Tibial nerve (tissue), 4 donors: ENCODE measurements at regions not wholly inside any gene's neighbourhood (a gene's known extent, or its start where the extent isn't known, plus 50 kb on each side); places are given as distances from the start of the nearest gene placed in this dataset.

Source experiments
- DNase-seq, 2 donors: peaks; one replicate each; pipeline ENCODE4 v3.0.0-alpha.2; 2019; ENCODE audit warnings: low spot score in 2 of 2
- H3K27ac ChIP-seq, 4 donors: fragments of 200-600 bp; sonication (generic) in 3 of 4; one replicate each; pipeline ENCODE4 v1.5.1; 2017 to 2019; ENCODE audit warnings: mild to moderate bottlenecking in 1 of 4
- H3K27me3 ChIP-seq, 2 donors: fragments of 200-600 bp; sonication (generic) in 1 of 2; one replicate each; pipeline versions ENCODE4 v1.5.1 to v1.6.0; 2017 to 2019
- H3K36me3 ChIP-seq, 3 donors: fragments of 200-600 bp; sonication (generic); one replicate each; pipeline ENCODE4 v1.5.1; 2018 to 2019
- H3K4me1 ChIP-seq, 4 donors: fragments of 200-600 bp; sonication (generic) in 3 of 4; one replicate each; pipeline ENCODE4 v1.5.1; 2017 to 2019
- H3K4me3 ChIP-seq, 4 donors: fragments of 200-600 bp; sonication (generic) in 3 of 4; one replicate each; pipeline ENCODE4 v1.5.1; 2017 to 2019; ENCODE audit warnings: mild to moderate bottlenecking in 1 of 4, moderate library complexity in 1 of 4
- H3K9me3 ChIP-seq, 4 donors: fragments of 200-600 bp; sonication (generic) in 3 of 4; one replicate each; pipeline ENCODE4 v1.5.1; 2017 to 2019
- CTCF ChIP-seq, 5 experiments: fragments of 200-600 bp in 3 of 5; fragments of 450-650 bp in 2 of 5; sonication (generic) in 3 of 5; IDR thresholded peaks; one replicate each; pipeline ENCODE4 v1.5.1; 2016 to 2019; ENCODE audit warnings: antibody characterized with exemption in 5 of 5, mild to moderate bottlenecking in 3 of 5, moderate library complexity in 2 of 5
- EP300 ChIP-seq, 2 donors: sonication (generic); formaldehyde crosslinking; IDR thresholded peaks; one replicate each; pipeline ENCODE4 v1.6.1; 2017; ENCODE audit warnings: antibody characterized with exemption in 2 of 2, mild to moderate bottlenecking in 1 of 2
- POLR2A ChIP-seq, 2 donors: fragments of 450-650 bp; IDR thresholded peaks; one replicate each; pipeline ENCODE4 v1.6.1; 2017; ENCODE audit warnings: antibody characterized with exemption in 2 of 2, mild to moderate bottlenecking in 2 of 2, moderate library complexity in 2 of 2
- WGBS, 2 donors: methylation state at CpG; one replicate each; pipeline ENCODE4 v1.1.5; 2018; 5-methylcytosine and 5-hydroxymethylcytosine counted together

- no peak overlapping the region for H3K27ac ChIP-seq
- no peaks in the 10 kb centered on the region for H3K36me3 ChIP-seq
- no peak for DNase-seq
- TF ChIP-seq EP300 (IDR thresholded peaks at IDR 0.05) (no peak), CTCF (IDR thresholded peaks at IDR 0.05) (no peak), POLR2A (IDR thresholded peaks at IDR 0.05) (no peak)
- H3K9me3 ChIP-seq = peaks cover 0 to 11% (median 3%) of the 10 kb centered on the region in 4 donors
- H3K4me3 ChIP-seq = no peak overlapping the region
- H3K27me3 ChIP-seq = no peaks in the 10 kb centered on the region
- 81 to 84% methylated on average over 6 of the region's 6 CpGs for WGBS, 2 donors
- no peaks in the 10 kb centered on the region for H3K4me1 ChIP-seq
These were observed 499.7 kb downstream of the RWDD3 start for GRCh38 chr1:95733671-95734070.

- peaks cover 0 to 12% (median 3%) of the 10 kb centered on the region in 4 donors for H3K9me3 ChIP-seq
- H3K27ac ChIP-seq = no peak overlapping the region
- no peaks in the 10 kb centered on the region for H3K4me1 ChIP-seq
- DNase-seq = no peak
- no peak overlapping the region for H3K4me3 ChIP-seq
- H3K27me3 ChIP-seq = no peaks in the 10 kb centered on the region
- no peaks in the 10 kb centered on the region for H3K36me3 ChIP-seq
- no peak for TF ChIP-seq POLR2A (IDR thresholded peaks at IDR 0.05)
- no peak for TF ChIP-seq EP300 (IDR thresholded peaks at IDR 0.05)
- no peak for TF ChIP-seq CTCF (IDR thresholded peaks at IDR 0.05)
- WGBS, 2 donors = 86 to 89% methylated on average over 2 of the region's 2 CpGs
These were observed 500.6 kb downstream of the RWDD3 start for GRCh38 chr1:95734560-95734959.

GRCh38 chr1:95742591-95743089, 508.6 kb downstream of the RWDD3 start:
- peaks cover 0 to 13% (median 4%) of the 10 kb centered on the region in 4 donors for H3K9me3 ChIP-seq
- H3K27ac ChIP-seq = no peak overlapping the region
- H3K4me3 ChIP-seq = no peak overlapping the region
- no peaks in the 10 kb centered on the region for H3K27me3 ChIP-seq
- H3K36me3 ChIP-seq = no peaks in the 10 kb centered on the region
- no peak for DNase-seq
- TF ChIP-seq CTCF (IDR thresholded peaks at IDR 0.05) (no peak), EP300 (IDR thresholded peaks at IDR 0.05) (no peak), POLR2A (IDR thresholded peaks at IDR 0.05) (no peak)
- WGBS, 2 donors = 30% methylated on average over 3 of the region's 3 CpGs; no CpG with 5 or more reads in 1 of the 2 donors
- H3K4me1 ChIP-seq = peaks cover 0 to 7% (median 0%) of the 10 kb centered on the region in 4 donors

- no peak overlapping the region for H3K27ac ChIP-seq
- peaks cover 0 to 5% (median 2%) of the 10 kb centered on the region in 4 donors for H3K9me3 ChIP-seq
- H3K27me3 ChIP-seq = no peaks in the 10 kb centered on the region
- no peak for DNase-seq
- TF ChIP-seq CTCF (IDR thresholded peaks at IDR 0.05) (no peak), POLR2A (IDR thresholded peaks at IDR 0.05) (no peak), EP300 (IDR thresholded peaks at IDR 0.05) (no peak)
- no peaks in the 10 kb centered on the region for H3K36me3 ChIP-seq
- WGBS, 2 donors = 63 to 65% methylated on average over 2 of the region's 2 CpGs
- H3K4me3 ChIP-seq = no peak overlapping the region
- H3K4me1 ChIP-seq = peaks cover 0 to 7% (median 0%) of the 10 kb centered on the region in 4 donors
These were observed 510.7 kb downstream of the RWDD3 start for GRCh38 chr1:95744731-95745130.

- TF ChIP-seq EP300 (IDR thresholded peaks at IDR 0.05) (no peak), POLR2A (IDR thresholded peaks at IDR 0.05) (no peak), CTCF (IDR thresholded peaks at IDR 0.05) (no peak)
- H3K36me3 ChIP-seq = no peaks in the 10 kb centered on the region
- no peaks in the 10 kb centered on the region for H3K27me3 ChIP-seq
- H3K27ac ChIP-seq = no peak overlapping the region
- 94 to 96% methylated on average over 20 to 23 of the region's 26 CpGs for WGBS, 2 donors
- H3K4me3 ChIP-seq = no peak overlapping the region
- no peaks in the 10 kb centered on the region for H3K4me1 ChIP-seq
- peaks cover 0 to 47% (median 3%) of the 10 kb centered on the region in 4 donors for H3K9me3 ChIP-seq
- no peak for DNase-seq
These were observed 518.7 kb downstream of the RWDD3 start for GRCh38 chr1:95752515-95753381.
